NT2/D1 (cell line): ENCODE measurements at regions not wholly inside any gene's neighbourhood (a gene's known extent, or its start where the extent isn't known, plus 50 kb on each side); places are given as distances from the start of the nearest gene placed in this dataset.

Experiments used
- SUZ12 ChIP-seq: IDR thresholded peaks from 2 replicates; pipeline ENCODE4 v1.6.1; 2011; ENCODE audit not compliant: insufficient read length, insufficient read depth; ENCODE audit errors: extremely low read depth
- YY1 ChIP-seq: IDR thresholded peaks from 2 replicates; pipeline ENCODE4 v1.6.1; 2011; ENCODE audit not compliant: insufficient read length, insufficient read depth
- ZNF274 ChIP-seq: IDR thresholded peaks from 2 replicates; pipeline ENCODE4 v1.6.1; 2011; ENCODE audit warnings: mild to moderate bottlenecking, low read depth, low read length

- TF ChIP-seq YY1 (no peak), ZNF274 (no peak), SUZ12 (no peak)
Measured at GRCh38 chr9:16356196-16356765, 514.2 kb downstream of the BNC2 start.
